NCI-H345 treated with DMSO at 0.1 percent for 48 hours (cell line): ENCODE measurements at regions not wholly inside any gene's neighbourhood (a gene's known extent, or its start where the extent isn't known, plus 50 kb on each side); places are given as distances from the start of the nearest gene placed in this dataset.

Source experiments
- DNase-seq: peaks from one replicate; lab custom pipeline; 2025; ENCODE audit not compliant: unreplicated experiment; lab: John Stamatoyannopoulos, UW

GRCh38 chr12:127509066-127509778, 757.7 kb upstream of the TMEM132C start:
- DNase-seq, result no peak

DNA sequence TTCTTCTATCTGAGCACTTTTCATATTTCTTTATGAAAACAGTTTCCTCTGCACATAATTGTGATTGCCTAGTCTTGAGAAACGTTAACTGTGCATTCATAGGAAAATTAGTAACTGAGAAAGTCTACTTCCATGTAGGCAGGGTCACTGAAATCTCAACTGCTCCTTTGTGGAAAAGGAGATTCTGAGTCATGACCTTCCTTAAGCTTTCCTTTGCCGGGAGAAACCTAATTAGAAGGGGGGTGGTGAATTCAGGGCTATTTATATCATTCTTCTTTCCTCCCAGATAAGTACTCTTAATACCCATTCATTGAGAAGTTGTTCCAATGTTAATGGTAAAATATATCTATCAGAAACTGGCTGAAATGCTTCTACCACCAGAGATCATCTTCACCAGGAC, 751.0 kb upstream of the TMEM132C start:
- no peak for DNase-seq

- DNase-seq, result no peak
These were observed 750.5 kb upstream of the TMEM132C start for GRCh38 chr12:127516467-127516866.

GRCh38 chr12:127519779-127520178, 747.2 kb upstream of the TMEM132C start:
- no peak for DNase-seq

- DNase-seq, result no peak
These were observed 740.0 kb upstream of the TMEM132C start for GRCh38 chr12:127526925-127527324.

DNA sequence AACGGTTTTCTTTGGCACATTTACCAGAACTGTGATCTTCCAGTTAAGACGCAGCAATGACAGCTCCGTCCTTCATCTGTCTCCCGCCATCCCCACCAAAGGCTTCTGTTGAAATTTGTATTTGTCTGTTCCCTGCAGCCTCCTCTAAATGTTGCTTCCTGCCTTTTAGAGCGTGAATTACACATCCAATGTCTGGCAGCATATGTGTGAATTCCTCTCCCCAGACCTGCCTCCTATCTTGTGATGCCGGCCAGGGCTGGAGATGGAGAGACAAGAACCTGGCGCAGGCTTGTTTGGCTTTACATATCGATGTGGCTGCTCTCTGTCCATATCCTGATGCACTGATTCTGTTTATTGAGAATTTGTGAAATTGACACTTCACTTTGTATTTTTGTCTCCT, 738.4 kb upstream of the TMEM132C start:
- no peak for DNase-seq

GRCh38 chr12:127531542-127531941, 735.4 kb upstream of the TMEM132C start:
- DNase-seq, result no peak

DNA sequence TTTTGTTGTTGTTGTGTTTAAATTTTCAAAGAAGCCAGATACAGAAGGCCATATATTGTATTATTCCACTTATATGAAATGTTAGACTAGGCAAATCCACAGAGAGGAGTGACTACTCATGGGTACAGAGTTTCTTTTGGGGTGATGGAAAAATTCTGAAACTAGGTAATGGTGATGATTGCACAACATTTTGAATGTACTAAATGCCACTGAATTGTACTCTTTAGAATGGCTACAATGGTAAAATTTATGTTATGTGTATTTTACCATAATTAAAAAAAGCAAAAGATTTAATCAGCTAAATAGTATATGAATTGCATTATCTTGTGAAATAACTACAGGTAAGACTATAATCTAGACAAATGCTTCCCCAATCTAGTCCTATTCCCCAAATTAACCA, 733.6 kb upstream of the TMEM132C start:
- no peak for DNase-seq

- no peak for DNase-seq
These were observed 730.0 kb upstream of the TMEM132C start for GRCh38 chr12:127536833-127537428.

GRCh38 chr12:127538316-127538715, 728.7 kb upstream of the TMEM132C start:
- DNase-seq, result no peak

DNA sequence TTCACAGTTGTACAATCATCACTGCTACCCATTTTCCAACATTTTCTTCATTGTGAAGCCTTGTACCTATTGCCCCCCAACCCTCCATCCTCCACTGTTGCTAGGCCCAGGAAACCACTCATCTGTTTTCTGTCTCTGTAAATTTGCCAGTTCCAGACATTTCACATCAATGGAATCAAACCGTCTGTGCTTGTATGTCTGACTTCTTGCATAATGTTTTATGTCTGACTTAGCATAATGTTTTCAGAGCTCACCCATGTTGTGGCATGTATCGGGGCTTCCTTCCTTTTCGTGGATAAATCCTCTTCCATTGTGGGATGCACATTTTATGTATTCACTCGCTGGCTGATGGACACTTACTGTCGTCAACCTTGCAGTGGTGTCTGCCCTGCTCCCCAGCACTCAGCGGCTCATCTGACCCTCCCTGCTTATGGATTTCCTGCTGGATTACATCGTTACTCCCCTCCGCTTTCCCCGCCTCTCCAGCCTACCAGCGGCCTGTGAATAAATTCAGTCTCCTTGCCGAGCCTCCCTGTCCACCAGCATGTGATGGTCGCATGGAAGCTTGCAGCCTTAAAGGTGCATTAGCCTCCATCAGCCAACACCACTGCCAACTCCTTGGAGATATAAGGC, 727.6 kb upstream of the TMEM132C start:
- DNase-seq, result no peak

DNA sequence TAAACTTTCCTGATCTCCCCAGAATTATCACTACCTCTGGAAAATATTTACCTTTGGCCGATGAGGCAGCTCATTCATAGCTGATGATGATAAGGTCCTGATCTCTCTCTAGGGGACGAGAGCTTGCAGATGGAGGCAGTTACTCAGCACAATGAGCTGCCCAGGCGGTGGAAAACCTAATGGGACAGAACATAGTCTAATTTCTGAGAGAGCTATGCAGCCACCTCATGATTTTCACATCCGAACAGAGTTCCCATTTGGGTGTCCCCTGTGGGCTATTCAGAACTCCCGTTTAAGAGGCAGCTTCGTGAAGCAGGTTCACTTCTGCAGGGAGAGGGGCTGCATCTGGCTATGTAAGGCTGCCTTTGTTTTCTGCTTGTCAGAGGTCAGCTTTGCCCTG, 724.6 kb upstream of the TMEM132C start:
- no peak for DNase-seq

- DNase-seq, result no peak
These were observed 724.0 kb upstream of the TMEM132C start for GRCh38 chr12:127542931-127543330.

DNA sequence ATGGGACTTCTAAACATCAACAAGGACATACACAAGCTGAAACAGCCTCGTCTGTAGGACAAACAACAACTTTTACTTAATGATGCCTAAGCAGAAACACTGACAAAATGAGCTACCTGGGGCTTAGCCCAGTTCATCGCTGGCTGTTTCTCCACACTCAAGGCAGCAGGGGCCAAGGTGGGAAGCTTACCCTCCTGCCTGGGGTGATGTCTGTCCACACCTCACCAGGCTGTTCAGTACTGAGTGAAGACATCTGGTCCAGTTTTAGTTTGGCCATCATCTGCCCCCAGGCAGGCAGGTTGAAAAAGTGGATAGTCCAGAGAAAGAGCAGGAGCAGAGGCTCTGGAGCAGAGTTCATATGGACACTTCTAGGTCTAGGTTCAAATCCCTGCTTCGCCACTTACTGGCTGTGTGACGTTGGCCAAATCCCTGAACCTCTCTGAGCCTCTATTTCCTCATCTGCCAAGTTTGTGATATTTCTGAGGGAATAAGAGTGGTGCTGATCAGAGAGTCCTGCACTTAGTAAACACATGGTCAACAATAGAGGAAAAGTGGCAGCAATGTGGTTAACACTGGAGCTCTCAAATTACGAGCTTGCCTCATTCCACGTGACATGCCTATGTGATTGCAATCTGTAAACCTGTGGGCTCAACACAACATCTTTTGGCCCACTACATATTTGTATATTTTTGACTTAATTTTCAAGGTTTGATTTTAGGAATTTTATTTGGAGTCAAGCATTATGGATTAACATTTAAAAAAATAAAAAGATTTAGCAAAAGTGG, 720.1 kb upstream of the TMEM132C start:
- no peak for DNase-seq

- DNase-seq, result no peak
These were observed 718.8 kb upstream of the TMEM132C start for GRCh38 chr12:127548123-127548553.

DNA sequence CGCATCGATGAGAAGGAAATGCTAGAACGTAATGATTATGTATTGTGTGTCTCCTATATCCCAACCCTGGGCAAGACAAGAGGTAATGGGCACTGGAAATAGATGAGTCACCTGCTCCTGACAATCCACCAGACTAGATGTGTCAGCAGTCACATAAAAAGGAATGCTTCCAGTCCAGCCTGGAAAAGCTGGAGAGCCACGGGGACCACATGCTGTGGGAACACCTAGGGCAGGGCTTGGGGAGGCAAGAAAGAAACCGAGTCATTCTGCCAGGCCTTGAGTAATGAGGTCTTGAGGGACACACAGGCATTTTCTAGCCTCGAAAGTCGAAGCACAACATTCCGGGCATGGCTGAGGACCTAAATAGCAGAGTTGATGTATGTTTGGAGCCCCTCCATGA, 716.7 kb upstream of the TMEM132C start:
- DNase-seq, result no peak

- DNase-seq, result no peak
These were observed 714.1 kb upstream of the TMEM132C start for GRCh38 chr12:127552838-127553237.

GRCh38 chr12:127555071-127555470, 711.9 kb upstream of the TMEM132C start:
- no peak for DNase-seq

DNA sequence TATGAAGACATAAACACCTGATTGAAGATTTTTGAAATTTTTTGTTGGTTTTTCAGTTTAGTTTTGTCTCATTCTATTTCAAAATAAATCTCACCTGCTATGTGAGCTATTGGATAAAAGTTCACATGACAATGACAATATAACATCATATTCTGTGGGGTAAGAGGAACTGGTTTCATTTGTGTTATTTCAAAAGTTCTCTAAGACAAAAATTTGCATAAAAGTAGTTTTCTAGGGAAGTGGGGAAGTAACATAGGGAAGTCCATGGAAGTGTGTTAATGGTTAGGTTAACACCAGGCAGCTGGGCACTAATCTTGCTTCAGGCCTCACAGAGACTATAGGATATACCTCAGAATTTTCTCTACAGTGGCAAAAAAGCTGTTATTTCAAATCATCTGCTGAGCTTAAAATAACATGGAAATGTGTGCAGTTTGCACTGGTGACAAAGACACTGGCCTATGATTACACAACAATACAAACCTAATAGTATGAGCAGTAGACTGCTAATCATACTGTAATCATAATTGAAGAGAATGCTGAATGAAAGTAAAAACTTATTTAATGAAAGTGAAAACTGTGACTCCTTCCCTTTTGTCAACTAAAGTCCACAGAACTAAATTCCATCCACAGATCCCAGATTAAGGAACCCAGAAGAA, 710.6 kb upstream of the TMEM132C start:
- DNase-seq, result no peak

- DNase-seq, result no peak
These were observed 708.6 kb upstream of the TMEM132C start for GRCh38 chr12:127558361-127558760.
